ENCODE measurements at regions not wholly inside any gene's neighbourhood (a gene's known extent, or its start where the extent isn't known, plus 50 kb on each side); places are given as distances from the start of the nearest gene placed in this dataset.

GRCh38 chr5:89289604-89290003 is 406.6 kb upstream of the MEF2C start:
- 78 to 80% methylated on average over 3 of the region's 3 CpGs for WGBS, 2 donors
- Histone ChIP-seq H3K27ac (no peak overlapping the region), H3K4me3 (no peak overlapping the region), H3K4me1 (peaks cover 0 to 31% (median 15%) of the 10 kb centered on the region in 4 donors), H3K9me3 (no peaks in the 10 kb centered on the region), H3K36me3 (no peaks in the 10 kb centered on the region), H3K27me3 (no peaks in the 10 kb centered on the region)
- no peak for TF ChIP-seq EP300 (IDR thresholded peaks at IDR 0.05)
- DNase-seq = no peak
- intact Hi-C loops (cut with DNase I) = no loop called here

- no peaks in the 10 kb centered on the region for H3K36me3 ChIP-seq
- H3K4me1 ChIP-seq = peaks cover 0 to 31% (median 15%) of the 10 kb centered on the region in 4 donors
- intact Hi-C loops (cut with DNase I) = no loop called here
- H3K4me3 ChIP-seq = no peak overlapping the region
- no peak for TF ChIP-seq EP300 (IDR thresholded peaks at IDR 0.05)
- no peak overlapping the region for H3K27ac ChIP-seq
- H3K27me3 ChIP-seq = no peaks in the 10 kb centered on the region
- no peak for DNase-seq
- no peaks in the 10 kb centered on the region for H3K9me3 ChIP-seq
Measured at GRCh38 chr5:89287964-89288363, 405.0 kb upstream of the MEF2C start.

- Histone ChIP-seq H3K36me3 (no peaks in the 10 kb centered on the region), H3K9me3 (no peaks in the 10 kb centered on the region), H3K4me1 (peaks cover 0 to 24% (median 14%) of the 10 kb centered on the region in 4 donors), H3K4me3 (no peak overlapping the region), H3K27ac (no peak overlapping the region), H3K27me3 (no peaks in the 10 kb centered on the region)
- no peak for DNase-seq
- 94 to 97% methylated on average over 3 of the region's 3 CpGs for WGBS, 2 donors
- intact Hi-C loops (cut with DNase I) = no loop called here
- TF ChIP-seq EP300 (IDR thresholded peaks at IDR 0.05) = no peak
- TF ChIP-seq CTCF (IDR thresholded peaks at IDR 0.05) = no peak
- no peak for TF ChIP-seq POLR2AphosphoS5 (IDR thresholded peaks at IDR 0.05)
- no peak for TF ChIP-seq POLR2A (IDR thresholded peaks at IDR 0.05)
Measured at GRCh38 chr5:89286320-89286719, 403.3 kb upstream of the MEF2C start.

- 94 to 95% methylated on average over 3 of the region's 3 CpGs for WGBS, 2 donors
- TF ChIP-seq CTCF (IDR thresholded peaks at IDR 0.05) = no peak
- TF ChIP-seq POLR2AphosphoS5 (IDR thresholded peaks at IDR 0.05) = no peak
- no peak for TF ChIP-seq POLR2A (IDR thresholded peaks at IDR 0.05)
- no peak for TF ChIP-seq EP300 (IDR thresholded peaks at IDR 0.05)
- DNase-seq = no peak
Measured at GRCh38 chr5:89283728-89284493, 400.9 kb upstream of the MEF2C start.

GRCh38 chr5:89282554-89283510 is 399.8 kb upstream of the MEF2C start:
- no peaks in the 10 kb centered on the region for H3K9me3 ChIP-seq
- DNase-seq = no peak
- H3K36me3 ChIP-seq = no peaks in the 10 kb centered on the region
- no peak overlapping the region for H3K27ac ChIP-seq
- H3K4me1 ChIP-seq = no peaks in the 10 kb centered on the region
- no peak overlapping the region for H3K4me3 ChIP-seq
- intact Hi-C loops (cut with DNase I) = no loop called here
- TF ChIP-seq POLR2AphosphoS5 (IDR thresholded peaks at IDR 0.05) = no peak
- TF ChIP-seq EP300 (IDR thresholded peaks at IDR 0.05) = no peak
- TF ChIP-seq CTCF (IDR thresholded peaks at IDR 0.05) = no peak
- TF ChIP-seq POLR2A (IDR thresholded peaks at IDR 0.05) = no peak
- 85 to 93% methylated on average over 3 of the region's 3 CpGs for WGBS, 2 donors
- H3K27me3 ChIP-seq = no peaks in the 10 kb centered on the region

More at GRCh38 chr5:89283728-89284493, 400.9 kb upstream of the MEF2C start:
- intact Hi-C loops (cut with DNase I) = no loop called here
- no peak overlapping the region for H3K27ac ChIP-seq
- H3K4me3 ChIP-seq = no peak overlapping the region
- H3K27me3 ChIP-seq = no peaks in the 10 kb centered on the region
- H3K4me1 ChIP-seq = no peaks in the 10 kb centered on the region
- no peaks in the 10 kb centered on the region for H3K36me3 ChIP-seq
- no peaks in the 10 kb centered on the region for H3K9me3 ChIP-seq
